Nephron (organoid): ENCODE measurements at regions not wholly inside any gene's neighbourhood (a gene's known extent, or its start where the extent isn't known, plus 50 kb on each side); places are given as distances from the start of the nearest gene placed in this dataset.

Experiments used
- H3K27ac Mint-ChIP-seq, 3 experiments: 2 replicates each; pipeline ENCODE4 v1.8.0; 2020; ENCODE audit warnings: mixed read lengths in 3 of 3, mild to moderate bottlenecking in 2 of 3, moderate library complexity in 1 of 3
- H3K27me3 Mint-ChIP-seq: 2 replicates; pipeline ENCODE4 v1.8.0; 2021; ENCODE audit warnings: low read depth, mild to moderate bottlenecking, moderate library complexity, mixed read lengths
- H3K36me3 Mint-ChIP-seq: 2 replicates; pipeline ENCODE4 v1.8.0; 2020; ENCODE audit warnings: low read depth, mixed read lengths
- H3K4me1 Mint-ChIP-seq: 2 replicates; pipeline ENCODE4 v1.8.0; 2020; ENCODE audit warnings: mixed read lengths
- H3K4me3 Mint-ChIP-seq, 3 experiments: 2 replicates each; pipeline ENCODE4 v1.8.0; 2020; ENCODE audit warnings: mild to moderate bottlenecking in 3 of 3, mixed read lengths in 3 of 3, moderate library complexity in 2 of 3
- H3K9me3 Mint-ChIP-seq: 2 replicates; pipeline ENCODE4 v1.8.0; 2020; ENCODE audit warnings: mixed read lengths
- TF ChIP-seq, protein P1 (sequence below), 3 experiments: fragments of 200-600 bp; sonication (generic); IDR thresholded peaks; one replicate each; pipeline ENCODE4 v1.5.0; 2021; ENCODE audit warnings: antibody characterized with exemption in 3 of 3; ENCODE audit not compliant: unreplicated experiment in 3 of 3

DNA sequence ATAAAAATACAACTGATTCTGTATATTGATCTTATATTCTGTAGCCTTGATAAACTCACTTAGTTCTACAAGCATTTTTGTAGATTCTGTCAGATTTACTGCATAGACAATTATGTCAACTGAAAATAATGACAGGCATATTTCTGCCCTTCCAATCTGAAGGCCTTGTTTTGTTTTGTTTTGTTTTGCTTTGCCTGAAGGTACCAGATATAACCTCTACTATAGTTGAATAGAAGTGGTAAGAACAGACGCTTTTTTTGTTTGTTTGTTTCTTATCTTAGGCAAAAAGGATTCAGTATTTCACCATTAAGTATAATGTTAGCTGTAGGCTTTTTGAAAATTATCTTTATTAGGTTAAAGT, 64.6 kb upstream of the RSPO3 start:
- H3K27ac Mint-ChIP-seq, result no peak overlapping the region

DNA sequence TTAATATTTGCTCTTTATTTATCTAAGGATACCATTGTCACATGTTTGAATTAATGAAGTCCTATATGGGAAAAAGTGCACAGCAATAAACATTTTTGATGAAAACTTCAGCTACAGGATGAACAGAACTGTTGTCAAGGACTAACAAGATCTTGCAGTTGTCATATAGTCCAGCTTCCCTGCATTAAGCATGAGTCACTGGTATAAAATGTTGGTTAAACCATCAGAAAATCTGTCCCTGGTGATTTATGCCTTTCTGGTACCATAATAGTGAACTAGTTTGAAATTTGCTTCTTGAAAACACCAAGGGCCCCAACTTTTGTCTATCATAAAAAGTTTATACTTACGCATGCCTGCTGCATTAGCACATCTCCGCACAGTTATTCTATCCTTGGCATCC, 60.4 kb upstream of the RSPO3 start:
- Mint-ChIP-seq H3K27ac (no peak overlapping the region), H3K36me3 (no peaks in the 10 kb centered on the region), H3K27me3 (peaks cover 4% of the 10 kb centered on the region), H3K4me3 (no peak overlapping the region), H3K9me3 (peaks cover 16% of the 10 kb centered on the region), H3K4me1 (no peaks in the 10 kb centered on the region)
- TF ChIP-seq, protein P1, sequence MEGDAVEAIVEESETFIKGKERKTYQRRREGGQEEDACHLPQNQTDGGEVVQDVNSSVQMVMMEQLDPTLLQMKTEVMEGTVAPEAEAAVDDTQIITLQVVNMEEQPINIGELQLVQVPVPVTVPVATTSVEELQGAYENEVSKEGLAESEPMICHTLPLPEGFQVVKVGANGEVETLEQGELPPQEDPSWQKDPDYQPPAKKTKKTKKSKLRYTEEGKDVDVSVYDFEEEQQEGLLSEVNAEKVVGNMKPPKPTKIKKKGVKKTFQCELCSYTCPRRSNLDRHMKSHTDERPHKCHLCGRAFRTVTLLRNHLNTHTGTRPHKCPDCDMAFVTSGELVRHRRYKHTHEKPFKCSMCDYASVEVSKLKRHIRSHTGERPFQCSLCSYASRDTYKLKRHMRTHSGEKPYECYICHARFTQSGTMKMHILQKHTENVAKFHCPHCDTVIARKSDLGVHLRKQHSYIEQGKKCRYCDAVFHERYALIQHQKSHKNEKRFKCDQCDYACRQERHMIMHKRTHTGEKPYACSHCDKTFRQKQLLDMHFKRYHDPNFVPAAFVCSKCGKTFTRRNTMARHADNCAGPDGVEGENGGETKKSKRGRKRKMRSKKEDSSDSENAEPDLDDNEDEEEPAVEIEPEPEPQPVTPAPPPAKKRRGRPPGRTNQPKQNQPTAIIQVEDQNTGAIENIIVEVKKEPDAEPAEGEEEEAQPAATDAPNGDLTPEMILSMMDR (IDR thresholded peaks at IDR 0.05; ENCODE audit: unreplicated experiment in 3 of 3), result no peak

More for the DNA sequence above, 64.6 kb upstream of the RSPO3 start:
- Mint-ChIP-seq H3K4me3 (no peak overlapping the region), H3K27me3 (no peaks in the 10 kb centered on the region), H3K4me1 (no peaks in the 10 kb centered on the region), H3K9me3 (peaks cover 22% of the 10 kb centered on the region), H3K36me3 (peaks cover 4% of the 10 kb centered on the region)
- TF ChIP-seq, protein P1 (IDR thresholded peaks at IDR 0.05; ENCODE audit: unreplicated experiment in 3 of 3), result no peak

DNA sequence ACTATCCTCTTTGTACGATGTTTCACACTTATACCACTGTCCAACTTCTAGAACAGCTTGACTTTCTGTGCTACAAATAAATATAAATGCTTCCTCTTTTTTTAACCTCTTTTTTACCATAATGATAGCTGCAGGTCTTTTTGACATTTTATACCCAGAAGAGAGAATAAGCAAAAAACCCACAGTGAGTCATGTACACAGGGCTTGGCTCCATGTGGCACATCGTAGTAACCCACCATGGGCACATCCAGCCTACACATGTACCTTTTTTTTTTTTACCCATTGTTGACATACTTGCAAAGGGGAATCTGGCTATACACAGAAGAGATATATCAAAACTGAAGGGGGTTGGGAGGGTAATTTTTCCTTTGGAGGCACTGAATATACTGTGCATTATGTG, 59.5 kb upstream of the RSPO3 start:
- H3K4me3 Mint-ChIP-seq, result no peak overlapping the region
- H3K9me3 Mint-ChIP-seq, result peaks cover 16% of the 10 kb centered on the region
- no peaks in the 10 kb centered on the region for H3K4me1 Mint-ChIP-seq
- TF ChIP-seq, protein P1 (IDR thresholded peaks at IDR 0.05; ENCODE audit: unreplicated experiment in 3 of 3), result no peak
- no peak overlapping the region for H3K27ac Mint-ChIP-seq
- peaks cover 4% of the 10 kb centered on the region for H3K27me3 Mint-ChIP-seq
- no peaks in the 10 kb centered on the region for H3K36me3 Mint-ChIP-seq
